ENCODE measurements at regions not wholly inside any gene's neighbourhood (a gene's known extent, or its start where the extent isn't known, plus 50 kb on each side); places are given as distances from the start of the nearest gene placed in this dataset.

DNA sequence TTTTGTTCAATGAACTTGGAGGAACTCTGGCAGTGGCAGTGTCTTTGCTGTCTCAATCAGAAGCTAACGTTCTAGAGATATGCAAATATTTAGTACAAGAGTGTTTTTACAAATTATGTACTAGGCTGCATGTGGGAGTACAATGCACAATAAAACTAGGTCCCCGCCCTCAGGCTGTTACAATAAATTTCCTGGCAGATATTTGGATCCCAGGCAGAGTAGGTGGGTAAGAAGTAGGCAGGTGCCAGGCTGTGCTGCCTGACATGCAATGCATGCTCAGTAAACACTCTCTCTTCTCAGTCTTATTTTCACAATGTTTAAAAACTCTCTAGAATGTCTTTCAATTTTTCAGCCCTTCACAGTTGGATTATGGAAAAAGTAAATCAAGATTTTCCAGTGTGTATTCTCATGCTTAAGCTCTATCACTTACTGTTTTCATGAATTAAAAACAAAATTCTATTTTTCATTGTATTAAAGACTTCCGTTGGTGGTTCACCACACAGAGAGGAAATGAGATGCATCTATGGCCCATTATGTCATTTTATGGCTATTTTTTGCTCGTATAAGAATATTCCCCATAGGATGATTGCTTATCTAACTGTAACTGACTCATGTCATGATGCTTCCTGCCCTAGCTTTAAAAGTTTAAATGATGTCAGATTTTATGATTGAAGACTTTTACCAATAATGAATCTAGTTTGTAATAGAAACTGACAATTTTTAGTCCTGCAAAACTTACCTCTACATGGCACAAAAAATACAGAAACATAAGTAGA lies 346.1 kb downstream of the RND3 start:
- Mint-ChIP-seq H3K36me3 (ENCODE audit: insufficient read depth, unreplicated experiment) (peaks cover 14% of the 10 kb centered on the region), H3K27ac (ENCODE audit: unreplicated experiment) (peak overlapping the region; percentile 91), H3K9me3 (ENCODE audit: low read depth, unreplicated experiment) (no peaks in the 10 kb centered on the region), H3K4me3 (ENCODE audit: low read depth, unreplicated experiment) (no peak overlapping the region), H3K4me1 (ENCODE audit: low read depth, unreplicated experiment) (peaks cover 83% of the 10 kb centered on the region), H3K27me3 (ENCODE audit: unreplicated experiment) (no peaks in the 10 kb centered on the region)
- intact Hi-C loops (cut with micrococcal nuclease; ENCODE audit: unreplicated experiment) = loop anchor here (2.0 to 5.0 kb wide), 3 partner anchors 25 to 341 kb away; no protein-coding TSS in a partner anchor
- no TSS peak for BruUV-seq (replicated peaks)
- DNase-seq = no peak
- CTCF ChIA-PET = interaction anchor here (0.6 to 0.8 kb wide), 4 partner anchors 34 to 528 kb away, joined by 3 to 9 read pairs (median 3); no protein-coding TSS in a partner anchor
- TF ChIP-seq, protein P1, sequence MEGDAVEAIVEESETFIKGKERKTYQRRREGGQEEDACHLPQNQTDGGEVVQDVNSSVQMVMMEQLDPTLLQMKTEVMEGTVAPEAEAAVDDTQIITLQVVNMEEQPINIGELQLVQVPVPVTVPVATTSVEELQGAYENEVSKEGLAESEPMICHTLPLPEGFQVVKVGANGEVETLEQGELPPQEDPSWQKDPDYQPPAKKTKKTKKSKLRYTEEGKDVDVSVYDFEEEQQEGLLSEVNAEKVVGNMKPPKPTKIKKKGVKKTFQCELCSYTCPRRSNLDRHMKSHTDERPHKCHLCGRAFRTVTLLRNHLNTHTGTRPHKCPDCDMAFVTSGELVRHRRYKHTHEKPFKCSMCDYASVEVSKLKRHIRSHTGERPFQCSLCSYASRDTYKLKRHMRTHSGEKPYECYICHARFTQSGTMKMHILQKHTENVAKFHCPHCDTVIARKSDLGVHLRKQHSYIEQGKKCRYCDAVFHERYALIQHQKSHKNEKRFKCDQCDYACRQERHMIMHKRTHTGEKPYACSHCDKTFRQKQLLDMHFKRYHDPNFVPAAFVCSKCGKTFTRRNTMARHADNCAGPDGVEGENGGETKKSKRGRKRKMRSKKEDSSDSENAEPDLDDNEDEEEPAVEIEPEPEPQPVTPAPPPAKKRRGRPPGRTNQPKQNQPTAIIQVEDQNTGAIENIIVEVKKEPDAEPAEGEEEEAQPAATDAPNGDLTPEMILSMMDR (IDR thresholded peaks at IDR 0.05; ENCODE audit: unreplicated experiment) = no peak

DNA sequence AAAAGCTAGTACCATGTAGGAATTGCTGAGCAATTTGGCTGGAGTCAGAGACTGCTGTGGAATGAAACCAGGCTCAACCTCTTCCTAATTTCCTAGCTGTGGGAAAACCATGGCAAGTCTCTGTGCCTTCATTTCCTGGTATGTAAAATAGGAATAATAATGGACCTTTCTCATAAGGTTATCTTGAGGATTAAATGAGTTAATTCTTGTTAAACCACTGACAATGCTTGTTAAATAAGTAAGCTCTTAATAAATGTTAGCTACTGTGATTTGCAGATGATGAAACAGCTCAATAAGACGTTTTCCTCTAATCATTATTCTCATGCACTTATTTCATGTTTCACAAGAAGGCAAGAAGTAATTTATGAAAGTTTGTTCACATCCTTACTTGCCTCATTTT lies 346.7 kb downstream of the RND3 start:
- intact Hi-C loops (cut with micrococcal nuclease; ENCODE audit: unreplicated experiment) = loop anchor here (5.0 kb wide), 1 partner anchor 342 kb away; no protein-coding TSS in a partner anchor
- Mint-ChIP-seq H3K9me3 (ENCODE audit: low read depth, unreplicated experiment) (no peaks in the 10 kb centered on the region), H3K36me3 (ENCODE audit: insufficient read depth, unreplicated experiment) (peaks cover 14% of the 10 kb centered on the region), H3K27me3 (ENCODE audit: unreplicated experiment) (no peaks in the 10 kb centered on the region), H3K4me1 (ENCODE audit: low read depth, unreplicated experiment) (peaks cover 88% of the 10 kb centered on the region), H3K4me3 (ENCODE audit: low read depth, unreplicated experiment) (no peak overlapping the region), H3K27ac (ENCODE audit: unreplicated experiment) (peak overlapping the region; percentile 91)
- no TSS peak for BruUV-seq (replicated peaks)
- CTCF ChIA-PET = interaction anchor here (0.6 to 0.8 kb wide), 4 partner anchors 34 to 527 kb away, joined by 3 to 9 read pairs (median 3); no protein-coding TSS in a partner anchor
- no peak for DNase-seq
- TF ChIP-seq, protein P1 (IDR thresholded peaks at IDR 0.05; ENCODE audit: unreplicated experiment) = no peak

DNA sequence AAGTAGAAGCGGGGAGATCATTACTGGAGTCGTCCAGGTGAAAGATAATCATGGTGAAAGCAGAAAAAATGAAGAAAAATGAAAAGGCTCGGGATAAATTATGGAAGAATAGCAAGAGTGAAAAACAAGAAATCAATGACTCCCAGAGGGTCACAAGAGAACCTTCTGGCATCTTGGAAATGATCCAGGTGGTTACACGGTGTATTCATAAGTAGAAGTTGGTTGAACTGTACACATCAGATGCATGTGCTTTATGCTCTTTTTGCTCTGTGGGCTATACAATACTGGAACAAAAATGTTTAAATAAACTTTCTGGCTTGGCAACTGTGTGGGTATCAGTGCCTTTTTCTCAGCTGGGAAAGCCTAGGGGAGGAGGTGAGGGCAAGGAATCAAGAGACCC lies 348.9 kb downstream of the RND3 start:
- Mint-ChIP-seq H3K9me3 (ENCODE audit: low read depth, unreplicated experiment) (no peaks in the 10 kb centered on the region), H3K4me3 (ENCODE audit: low read depth, unreplicated experiment) (no peak overlapping the region), H3K27me3 (ENCODE audit: unreplicated experiment) (no peaks in the 10 kb centered on the region), H3K36me3 (ENCODE audit: insufficient read depth, unreplicated experiment) (peaks cover 17% of the 10 kb centered on the region), H3K27ac (ENCODE audit: unreplicated experiment) (peak overlapping the region; percentile 2), H3K4me1 (ENCODE audit: low read depth, unreplicated experiment) (peaks cover 86% of the 10 kb centered on the region)
- no peak for DNase-seq
- TF ChIP-seq, protein P1 (IDR thresholded peaks at IDR 0.05; ENCODE audit: unreplicated experiment) = no peak
- CTCF ChIA-PET = no interaction called here
- intact Hi-C loops (cut with micrococcal nuclease; ENCODE audit: unreplicated experiment) = no loop called here
- no TSS peak for BruUV-seq (replicated peaks)

DNA sequence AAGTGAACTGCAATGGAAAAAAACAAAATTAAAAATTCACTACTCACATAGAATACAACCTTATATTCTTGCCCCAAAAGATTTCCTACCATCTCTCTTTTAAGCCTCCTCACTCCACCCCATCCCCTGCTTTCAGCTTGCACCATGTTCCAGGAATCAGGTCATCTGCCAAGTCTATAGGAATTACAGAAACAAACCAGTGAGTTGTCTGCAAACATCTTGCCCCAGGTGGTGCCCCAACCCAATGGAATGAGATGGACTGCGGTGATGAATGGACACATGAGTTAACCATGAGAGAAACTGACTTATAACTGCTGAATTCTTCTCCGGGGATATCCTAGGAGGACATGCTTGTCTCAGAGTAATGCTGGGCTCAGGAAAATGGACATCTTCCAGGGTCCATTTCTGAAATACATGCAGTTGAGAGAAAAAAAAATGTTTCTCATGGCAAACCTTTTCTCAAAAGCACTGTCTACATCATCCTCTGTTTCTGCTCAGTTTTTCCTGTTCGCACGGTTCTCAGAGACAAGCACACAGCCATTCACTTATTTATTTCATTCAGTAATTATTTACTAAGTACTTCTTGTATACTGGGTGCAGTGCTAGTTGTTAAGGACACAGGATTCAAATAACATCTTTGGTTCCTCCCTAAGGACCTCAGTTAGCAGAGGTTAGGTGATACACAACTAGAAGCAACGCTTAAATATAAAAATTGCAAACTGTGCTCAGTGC lies 350.0 kb downstream of the RND3 start:
- no peak for DNase-seq
- H3K36me3 Mint-ChIP-seq (ENCODE audit: insufficient read depth, unreplicated experiment) = peaks cover 8% of the 10 kb centered on the region
- no peak overlapping the region for H3K4me3 Mint-ChIP-seq (ENCODE audit: low read depth, unreplicated experiment)
- no TSS peak for BruUV-seq (replicated peaks)
- no peaks in the 10 kb centered on the region for H3K27me3 Mint-ChIP-seq (ENCODE audit: unreplicated experiment)
- peaks cover 75% of the 10 kb centered on the region for H3K4me1 Mint-ChIP-seq (ENCODE audit: low read depth, unreplicated experiment)
- TF ChIP-seq, protein P1 (IDR thresholded peaks at IDR 0.05; ENCODE audit: unreplicated experiment) = no peak
- H3K9me3 Mint-ChIP-seq (ENCODE audit: low read depth, unreplicated experiment) = no peaks in the 10 kb centered on the region
- CTCF ChIA-PET = no interaction called here
- peak overlapping the region; percentile 2 for H3K27ac Mint-ChIP-seq (ENCODE audit: unreplicated experiment)
- intact Hi-C loops (cut with micrococcal nuclease; ENCODE audit: unreplicated experiment) = no loop called here

All from Calu3 (cell line).